T-helper 1 cell treated with Interleukin-12 subunit alpha and Interleukin-12 subunit beta and Interleukin-4 antibody, amounts not matched to agents 30 ng/mL and 1 ng/mL, for 36 hours (primary cell): ENCODE measurements at regions not wholly inside any gene's neighbourhood (a gene's known extent, or its start where the extent isn't known, plus 50 kb on each side); places are given as distances from the start of the nearest gene placed in this dataset.
"Not testable (repeated sequence)": the region's sequence is repeated elsewhere in the genome, so short reads cannot be mapped to it uniquely, and the experiment has no call there.

Experiments used
- intact Hi-C: fragments of 100-400 bp; cut with micrococcal nuclease; formaldehyde crosslinking; loops from one replicate; pipeline ENCODE4 v1.15.1; 2024

GRCh38 chr19:20388706-20389225 lies 176.8 kb downstream of the ZNF737 start:
- intact Hi-C loops: no loop called here

DNA sequence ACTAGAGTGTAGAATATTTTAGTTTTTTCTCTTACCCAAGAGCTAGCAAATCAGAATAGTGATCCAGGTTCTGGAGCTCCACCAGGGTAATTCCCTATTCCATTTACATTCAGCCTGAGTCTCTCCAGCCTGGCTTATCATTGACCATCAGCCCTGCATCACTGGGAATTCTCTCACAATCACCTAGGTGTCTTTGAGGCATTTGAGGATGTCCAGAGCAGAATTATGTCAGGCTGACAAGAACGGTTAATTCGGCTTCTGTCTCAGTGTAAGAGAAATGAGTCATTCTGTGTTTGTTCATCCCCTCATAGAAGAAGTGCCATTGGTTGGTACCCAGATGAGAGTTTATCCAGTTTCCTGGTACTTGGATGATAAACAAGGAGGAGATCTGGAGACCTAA lies 180.5 kb downstream of the ZNF737 start:
- intact Hi-C loops: no loop called here

DNA sequence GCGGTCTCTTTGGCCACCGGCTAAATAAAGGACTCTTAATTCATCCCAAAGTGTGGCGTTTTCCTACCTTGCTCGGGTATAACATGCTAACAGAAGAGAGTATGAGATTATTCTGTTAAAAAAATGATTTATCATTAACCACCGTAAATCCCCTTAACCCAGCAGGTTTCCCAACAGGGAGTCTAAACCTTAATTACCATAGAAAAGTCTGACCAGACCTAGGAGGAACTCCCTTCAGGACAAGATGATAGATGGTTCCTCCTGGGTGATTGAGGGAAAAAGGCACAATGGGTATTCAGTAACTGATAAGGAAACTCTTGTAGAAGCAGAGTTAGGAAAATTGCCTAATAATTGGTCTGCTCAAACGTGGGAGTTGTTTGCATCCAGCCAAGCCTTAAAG lies 193.7 kb downstream of the ZNF737 start:
- intact Hi-C loops: no loop called here

- intact Hi-C loops: not testable (repeated sequence)
These were observed 194.3 kb downstream of the ZNF737 start for GRCh38 chr19:20371304-20371703.

GRCh38 chr19:20367811-20368294 lies 197.7 kb downstream of the ZNF737 start:
- intact Hi-C loops: no loop called here

- intact Hi-C loops: no loop called here
These were observed 198.1 kb downstream of the ZNF486 start for GRCh38 chr19:20365146-20365545.

DNA sequence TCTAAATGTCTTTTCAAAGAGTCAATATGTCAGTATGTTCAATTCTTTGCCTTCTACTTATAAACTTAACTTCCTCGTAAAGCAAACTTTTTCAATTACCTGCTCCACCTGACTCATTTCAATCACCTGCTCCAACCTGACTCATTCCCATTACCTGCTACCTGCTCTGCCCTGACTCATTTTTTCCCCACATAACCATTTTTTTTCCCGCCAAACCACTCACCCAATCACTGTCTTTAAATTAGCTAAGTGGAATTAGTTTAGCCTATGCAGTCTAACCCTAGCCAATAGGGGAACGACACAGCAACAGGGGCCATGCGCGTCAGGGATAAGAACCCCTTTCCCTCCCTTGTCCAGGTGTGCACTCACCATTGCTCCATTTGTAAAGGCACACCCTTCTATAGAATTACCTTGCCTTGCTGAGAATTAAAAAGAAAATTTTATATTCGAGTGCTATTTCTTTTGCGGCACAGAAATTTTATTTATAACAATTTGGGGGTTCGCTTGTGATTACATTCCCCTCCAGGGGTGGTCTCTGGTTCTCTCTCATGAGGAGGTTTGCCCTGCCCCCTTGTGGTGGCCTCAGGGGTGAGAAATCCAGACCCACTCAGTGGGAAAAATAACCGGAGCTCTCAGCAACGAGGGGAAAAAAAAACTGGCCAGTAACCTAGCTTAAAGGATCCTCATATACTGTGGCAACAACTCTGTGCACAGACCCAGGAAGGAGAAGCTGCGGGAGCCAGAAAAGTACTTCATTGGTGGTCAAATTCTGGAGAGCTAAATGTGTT lies 193.1 kb downstream of the ZNF486 start:
- intact Hi-C loops: no loop called here

DNA sequence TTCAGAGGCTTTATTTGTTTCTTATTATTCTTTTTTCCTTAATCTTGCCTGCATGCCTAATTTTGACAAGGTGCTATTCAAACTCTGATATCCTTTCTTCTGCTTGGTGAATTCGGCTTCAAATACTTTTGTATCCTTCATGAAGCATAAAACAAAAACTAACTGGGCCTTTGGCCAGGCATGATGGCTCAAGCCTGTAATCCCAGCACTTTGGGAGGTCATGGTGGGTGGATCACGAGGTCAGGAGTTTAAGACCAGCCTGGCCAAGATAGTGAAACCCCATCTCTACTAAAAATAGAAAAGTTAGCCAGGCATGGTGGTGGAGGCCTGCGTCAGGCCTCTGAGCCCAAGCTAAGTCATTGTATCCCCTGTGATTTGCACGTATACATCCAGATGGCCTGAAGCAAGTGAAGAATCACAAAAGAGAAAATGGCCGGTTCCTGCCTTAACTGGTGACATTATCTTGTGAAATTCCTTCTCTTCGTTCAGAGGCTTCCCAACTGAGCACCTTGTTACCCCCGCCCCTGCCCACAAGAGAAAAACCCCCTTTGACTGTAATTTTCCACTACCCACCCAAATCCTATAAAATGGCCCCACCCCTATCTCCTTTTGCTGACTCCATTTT lies 191.9 kb downstream of the ZNF486 start:
- intact Hi-C loops: not testable (repeated sequence)

GRCh38 chr19:20357921-20358320 lies 190.9 kb downstream of the ZNF486 start:
- intact Hi-C loops: no loop called here

- intact Hi-C loops: no loop called here
These were observed 184.2 kb downstream of the ZNF486 start for GRCh38 chr19:20351244-20351643.

DNA sequence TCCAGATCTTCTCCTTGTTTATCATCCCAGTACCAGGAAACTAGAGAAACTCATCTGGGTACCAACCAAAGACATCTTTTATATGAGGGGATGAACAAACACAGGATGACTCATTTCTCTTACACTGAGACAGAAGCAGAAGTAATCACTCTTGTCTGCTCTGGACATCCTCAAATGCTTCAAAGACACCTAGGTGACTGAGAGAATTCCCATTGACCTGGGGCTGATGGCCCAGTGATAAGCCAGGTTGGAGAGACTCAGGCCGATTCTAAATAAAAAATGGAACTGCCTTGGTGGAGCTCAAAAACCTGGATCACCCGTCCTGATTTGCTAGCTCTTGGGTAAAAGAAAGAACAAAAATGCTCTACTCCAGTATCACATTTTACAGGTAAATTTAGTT lies 182.2 kb downstream of the ZNF486 start:
- intact Hi-C loops: no loop called here

GRCh38 chr19:20339444-20339843 lies 172.4 kb downstream of the ZNF486 start:
- intact Hi-C loops: no loop called here

GRCh38 chr19:20334760-20335159 lies 167.7 kb downstream of the ZNF486 start:
- intact Hi-C loops: no loop called here

GRCh38 chr19:20333508-20333907 lies 166.5 kb downstream of the ZNF486 start:
- intact Hi-C loops: no loop called here

DNA sequence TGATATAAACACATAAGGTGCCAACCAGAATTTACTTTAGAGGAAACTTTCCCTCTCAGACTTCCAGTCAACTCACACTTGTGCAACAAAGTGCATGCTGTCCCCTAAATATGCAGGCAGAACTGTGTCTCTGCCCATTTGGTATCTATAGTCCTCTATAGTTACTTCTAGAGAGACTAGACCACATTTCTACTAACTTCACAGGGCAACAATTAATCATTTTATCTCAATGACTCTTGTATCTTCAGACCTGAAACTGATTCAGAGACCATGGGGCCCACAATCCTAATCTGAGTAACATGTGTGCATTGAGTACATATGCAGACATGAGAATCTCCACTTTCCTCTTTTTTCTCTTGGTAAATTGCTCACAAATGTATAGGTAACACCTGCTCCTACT lies 158.1 kb downstream of the ZNF486 start:
- intact Hi-C loops: no loop called here

- intact Hi-C loops: no loop called here
These were observed 154.2 kb downstream of the ZNF486 start for GRCh38 chr19:20321139-20321763.

DNA sequence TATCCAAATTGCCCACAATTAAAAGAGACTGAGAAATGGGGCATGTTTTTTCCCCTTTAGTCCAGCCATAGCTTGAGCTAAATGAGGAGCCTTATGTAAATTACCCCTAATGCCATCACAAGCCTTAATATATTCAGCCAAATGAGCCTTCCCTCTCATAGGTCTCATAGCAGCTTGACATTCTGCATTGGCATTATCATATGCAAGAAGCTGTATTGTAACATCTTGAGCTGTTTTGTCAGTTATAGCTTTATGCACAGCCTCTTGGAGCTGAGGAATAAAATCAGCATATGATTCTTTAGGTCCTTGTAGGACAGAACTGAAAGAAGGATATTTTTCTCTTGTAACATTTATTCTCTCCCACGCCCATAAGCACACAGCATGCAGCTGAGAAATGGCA lies 153.2 kb downstream of the ZNF486 start:
- intact Hi-C loops: no loop called here

DNA sequence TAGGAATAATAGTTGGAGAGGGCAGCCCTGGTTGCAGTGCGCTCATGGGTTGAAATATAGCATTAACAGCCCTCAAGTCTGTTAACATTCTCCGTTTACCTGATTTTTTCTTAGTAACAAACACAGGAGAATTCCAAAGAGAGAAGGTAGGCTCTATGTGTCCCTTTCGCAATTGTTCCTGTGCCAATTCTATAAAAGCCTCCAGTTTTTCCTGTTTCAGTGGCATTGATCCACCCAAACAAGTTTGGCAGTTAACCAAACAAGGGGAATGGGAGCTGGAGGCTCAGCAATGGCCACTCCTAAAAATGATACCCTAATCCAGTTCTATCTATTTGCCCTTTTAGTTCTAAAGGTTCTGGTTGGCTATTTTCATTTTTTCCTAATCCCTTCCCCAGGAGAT lies 151.6 kb downstream of the ZNF486 start:
- intact Hi-C loops: no loop called here

DNA sequence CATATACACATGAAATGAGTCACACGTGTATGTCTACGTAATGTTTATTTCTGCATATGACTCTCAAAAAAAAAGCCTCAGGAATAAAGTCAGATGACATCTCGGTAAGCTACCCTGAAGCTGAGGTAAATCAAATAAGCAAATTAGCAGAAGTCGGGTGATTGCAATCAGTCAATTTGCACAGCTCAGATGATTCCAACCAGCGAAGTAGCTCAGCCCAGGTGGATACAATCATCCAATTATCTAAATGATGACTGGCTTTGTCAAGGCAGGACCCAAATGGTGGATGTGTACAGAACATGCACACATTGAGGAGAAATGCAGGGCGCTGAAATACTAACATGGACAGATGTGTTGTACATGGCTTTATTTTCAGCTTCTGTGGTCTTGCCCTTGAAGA lies 148.5 kb downstream of the ZNF486 start:
- intact Hi-C loops: no loop called here

DNA sequence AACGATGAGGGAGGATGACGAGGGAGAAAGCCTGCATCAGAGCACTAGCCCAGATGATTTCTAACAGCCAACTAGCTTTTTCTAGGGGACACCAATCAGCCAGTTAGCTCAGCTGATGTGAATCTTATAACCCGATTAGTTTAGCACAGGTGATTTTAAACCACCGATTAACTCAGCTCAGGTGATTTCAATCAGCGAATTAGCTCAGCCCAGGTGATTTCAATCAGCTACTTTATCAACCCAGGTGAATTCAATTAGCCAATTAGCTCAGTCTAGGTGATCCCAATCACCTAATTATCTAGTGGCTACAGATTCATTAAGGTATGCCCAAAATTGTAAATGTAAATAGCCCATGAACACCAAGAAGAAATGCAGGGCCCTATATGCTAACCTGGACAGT lies 146.9 kb downstream of the ZNF486 start:
- intact Hi-C loops: no loop called here

GRCh38 chr19:20307127-20307526 lies 140.1 kb downstream of the ZNF486 start:
- intact Hi-C loops: no loop called here

DNA sequence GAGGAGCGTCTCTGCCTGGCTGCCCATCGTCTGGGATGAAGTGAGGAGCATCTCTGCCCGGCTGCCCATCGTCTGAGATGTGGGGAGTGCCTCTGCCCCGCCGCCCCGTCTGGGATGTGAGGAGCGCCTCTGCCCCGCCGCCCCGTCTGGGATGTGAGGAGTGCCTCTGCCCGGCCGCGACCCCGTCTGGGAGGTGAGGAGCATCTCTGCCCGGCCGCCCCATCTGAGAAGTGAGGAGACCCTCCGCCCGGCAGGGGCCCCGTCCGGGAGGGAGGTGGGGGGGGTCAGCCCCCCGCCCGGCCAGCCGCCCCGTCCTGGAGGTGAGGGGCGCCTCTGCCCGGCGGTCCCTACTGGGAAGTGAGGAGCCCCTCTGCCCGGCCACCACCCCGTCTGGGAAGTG lies 129.3 kb downstream of the ZNF486 start:
- intact Hi-C loops: not testable (repeated sequence)
